HAP-1 (cell line): ENCODE measurements at regions not wholly inside any gene's neighbourhood (a gene's known extent, or its start where the extent isn't known, plus 50 kb on each side); places are given as distances from the start of the nearest gene placed in this dataset.
"Not testable (repeated sequence)": the region's sequence is repeated elsewhere in the genome, so short reads cannot be mapped to it uniquely, and the experiment has no call there.

Experiments
- DNase-seq, 2 experiments: peaks; one replicate each; pipeline ENCODE4 v3.0.0-alpha.2; 2016 to 2020; ENCODE audit warnings: low spot score in 2 of 2
- H3K27me3 ChIP-seq: fragments of 250-450 bp; sonication (Bioruptor Pico); 2 replicates; pipeline ENCODE4 v1.5.1; 2020; ENCODE audit warnings: low read depth, mild to moderate bottlenecking, moderate library complexity
- H3K36me3 ChIP-seq: fragments of 250-450 bp; sonication (Bioruptor Pico); replicated peaks from 2 replicates; pipeline ENCODE4 v1.5.1; 2020; ENCODE audit warnings: mild to moderate bottlenecking
- H3K4me1 ChIP-seq: fragments of 250-450 bp; sonication (Bioruptor Pico); 2 replicates; pipeline ENCODE4 v1.5.1; 2020; ENCODE audit warnings: mild to moderate bottlenecking
- H3K4me3 ChIP-seq: fragments of 250-450 bp; sonication (Bioruptor Pico); 2 replicates; pipeline ENCODE4 v1.5.1; 2020; ENCODE audit warnings: mild to moderate bottlenecking, moderate library complexity
- H3K9me3 ChIP-seq: fragments of 250-450 bp; sonication (Bioruptor Pico); 2 replicates; pipeline ENCODE4 v1.5.1; 2020; ENCODE audit warnings: mild to moderate bottlenecking, moderate library complexity
- in situ Hi-C: fragments of 300-500 bp; cut with MboI; formaldehyde crosslinking; loops from 3 replicates; pipeline ENCODE4 v1.14.3; 2020; ENCODE audit warnings: low sequenced_read_pairs, inconsistent platforms, mixed read lengths

DNA sequence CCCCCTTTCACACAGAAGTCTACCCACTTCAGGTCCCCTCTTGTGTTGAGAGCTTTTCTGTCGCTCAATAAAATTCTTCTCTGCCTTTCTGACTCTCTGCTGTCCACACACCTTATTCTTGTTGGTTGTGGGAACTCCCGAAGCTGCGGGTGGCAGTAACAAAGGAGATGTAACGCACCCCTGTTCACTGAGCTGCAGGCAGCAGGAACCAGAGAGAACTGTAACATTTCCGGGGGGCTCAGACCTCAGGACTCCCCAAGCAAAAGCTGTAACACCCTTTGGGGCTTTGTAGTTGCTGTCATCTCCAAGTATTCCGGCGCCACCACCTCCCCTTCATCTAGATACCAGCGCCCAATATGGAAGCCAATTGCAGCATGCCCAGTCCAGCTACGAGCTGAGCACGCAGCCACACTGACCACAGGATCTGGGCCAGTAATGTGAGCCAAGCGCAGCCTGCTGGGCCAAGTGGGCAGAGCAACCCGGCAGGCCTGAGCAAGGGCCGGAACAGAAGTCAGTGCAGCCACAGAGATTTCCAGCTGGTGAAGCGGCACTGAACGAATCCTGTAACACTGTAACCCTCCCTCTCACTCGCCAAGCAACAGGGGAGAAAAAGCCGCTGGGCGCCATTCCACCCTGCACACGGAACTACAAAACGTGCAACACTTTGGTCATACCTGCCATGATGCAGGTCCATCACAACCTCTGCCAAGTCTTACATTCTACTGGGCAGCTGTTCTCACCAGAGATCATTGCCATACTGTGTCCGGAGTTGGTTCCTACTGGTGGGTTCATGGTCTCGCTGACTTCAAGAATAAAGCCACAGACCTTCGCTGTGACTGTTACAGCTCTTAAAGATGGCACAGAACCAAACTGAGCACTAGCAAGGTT is 194.3 kb downstream of the SPATA31A6 start:
- H3K27me3 ChIP-seq, in situ Hi-C loops, DNase-seq, H3K4me3 ChIP-seq, H3K9me3 ChIP-seq, H3K4me1 ChIP-seq, H3K36me3 ChIP-seq: not testable (repeated sequence)

DNA sequence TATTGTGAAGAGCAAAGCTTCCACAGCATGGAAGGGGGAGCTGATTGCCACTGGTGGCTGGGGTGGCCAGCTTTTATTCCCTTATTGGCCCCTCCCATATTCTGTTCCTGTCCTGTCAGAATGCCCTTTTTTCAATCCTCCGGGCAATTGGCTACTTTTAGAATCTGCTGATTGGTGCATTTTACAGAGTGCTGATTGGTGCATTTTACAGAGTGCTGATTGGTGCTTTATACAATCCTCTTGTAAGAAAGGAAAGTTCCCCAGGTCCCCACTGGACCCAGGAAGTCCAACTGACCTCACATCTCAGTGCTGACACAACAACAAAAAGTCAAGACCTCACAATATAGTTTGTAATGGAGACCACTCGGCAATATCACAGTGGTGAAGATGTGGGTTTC is 195.0 kb downstream of the SPATA31A6 start:
- no peak for DNase-seq
- H3K9me3 ChIP-seq: no peaks in the 10 kb centered on the region
- H3K4me1 ChIP-seq: no peaks in the 10 kb centered on the region
- H3K4me3 ChIP-seq: no peak overlapping the region
- H3K27me3 ChIP-seq: no peaks in the 10 kb centered on the region
- in situ Hi-C loops: no loop called here
- no peaks in the 10 kb centered on the region for H3K36me3 ChIP-seq

DNA sequence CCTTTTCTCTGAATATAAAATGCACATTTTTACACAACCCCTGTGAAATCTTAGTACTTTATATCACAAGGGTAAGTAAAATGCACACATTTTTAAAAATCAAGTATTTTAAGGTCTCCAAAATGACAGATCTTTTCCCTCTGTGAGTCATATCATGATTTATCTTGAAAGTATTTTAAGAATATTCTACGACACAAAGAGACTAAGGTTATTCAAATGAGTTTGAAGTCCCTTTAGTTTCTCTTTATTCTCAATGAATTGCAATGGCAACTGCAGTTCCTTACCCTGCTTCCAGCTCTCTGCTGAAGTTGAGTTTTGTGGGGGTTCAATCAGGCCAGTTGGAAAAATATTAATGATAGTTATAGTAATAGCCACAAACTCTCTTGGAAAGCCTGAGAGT is 196.1 kb downstream of the SPATA31A6 start:
- H3K4me3 ChIP-seq, H3K27me3 ChIP-seq, H3K36me3 ChIP-seq, H3K4me1 ChIP-seq, in situ Hi-C loops, H3K9me3 ChIP-seq, DNase-seq: not testable (repeated sequence)

DNA sequence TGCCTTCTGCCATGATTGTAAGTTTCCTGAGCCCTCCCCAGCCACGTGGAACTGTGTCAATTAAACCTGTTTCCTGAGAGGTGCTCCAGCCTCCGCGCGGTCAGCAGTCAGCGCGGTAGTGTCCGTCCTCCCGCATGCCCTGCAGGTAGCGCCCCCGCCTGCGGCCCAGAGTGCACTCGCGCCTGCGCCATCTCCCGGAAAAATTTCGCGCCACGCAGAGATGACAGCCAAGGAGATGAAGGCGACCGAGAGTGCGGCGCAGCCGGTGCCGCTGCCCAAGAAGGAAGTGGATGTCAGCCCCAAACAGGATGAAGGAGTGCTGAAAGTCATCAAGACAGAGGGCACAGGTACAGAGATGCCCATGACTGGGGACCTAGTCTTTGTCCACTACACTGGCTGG is 201.1 kb downstream of the SPATA31A6 start:
- H3K9me3 ChIP-seq, H3K27me3 ChIP-seq, H3K4me1 ChIP-seq, DNase-seq, H3K4me3 ChIP-seq, in situ Hi-C loops, H3K36me3 ChIP-seq: not testable (repeated sequence)

DNA sequence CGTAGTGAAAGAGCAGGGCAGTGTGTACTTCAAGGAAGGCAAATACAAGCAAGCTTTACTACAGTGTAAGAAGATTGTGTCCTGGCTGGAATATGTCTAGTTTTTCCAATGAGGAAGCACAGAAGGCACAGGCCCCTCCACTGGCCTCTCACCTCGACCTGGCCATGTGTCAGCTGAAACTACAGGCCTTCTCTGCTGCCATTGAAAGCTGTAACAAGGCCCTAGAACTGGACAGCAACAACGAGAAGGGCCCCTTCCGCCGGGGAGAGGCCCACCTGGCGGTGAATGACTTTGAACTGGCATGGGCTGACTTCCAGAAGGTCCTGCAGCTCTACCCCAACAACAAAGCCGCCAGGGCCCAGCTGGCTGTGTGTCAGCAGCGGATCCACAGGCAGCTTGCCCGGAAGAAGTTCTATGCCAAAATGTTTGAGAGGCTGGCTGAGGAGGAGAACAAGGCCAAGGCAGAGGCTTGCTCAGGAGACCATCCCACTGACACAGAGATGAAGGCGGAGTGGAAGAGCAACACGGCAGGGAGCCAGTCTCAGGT is 202.2 kb downstream of the SPATA31A6 start:
- H3K36me3 ChIP-seq, in situ Hi-C loops, H3K4me1 ChIP-seq, H3K4me3 ChIP-seq, DNase-seq, H3K27me3 ChIP-seq, H3K9me3 ChIP-seq: not testable (repeated sequence)

DNA sequence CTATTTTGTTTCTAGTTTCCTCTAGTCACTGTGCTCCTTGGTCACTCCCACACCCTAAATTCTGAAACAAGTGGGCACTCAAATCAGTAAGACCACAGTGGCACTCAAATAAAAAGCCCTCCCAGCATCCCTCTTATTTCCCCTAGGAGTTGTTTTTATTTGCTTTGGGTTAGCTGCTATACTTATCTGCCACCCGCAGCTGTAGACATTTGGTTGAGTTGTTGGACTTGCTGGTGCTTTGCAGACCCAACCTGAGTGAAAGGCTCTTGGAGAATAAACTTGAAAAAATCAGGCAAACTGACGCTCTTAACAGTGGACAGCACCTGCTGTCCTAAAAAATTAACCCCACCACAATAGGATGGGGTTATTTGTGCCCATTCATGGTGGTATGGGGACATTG is 203.0 kb downstream of the SPATA31A6 start:
- Histone ChIP-seq H3K36me3 (no peaks in the 10 kb centered on the region), H3K4me1 (no peaks in the 10 kb centered on the region), H3K4me3 (no peak overlapping the region), H3K27me3 (no peaks in the 10 kb centered on the region), H3K9me3 (peaks cover 4% of the 10 kb centered on the region; the same call in 1 of the 2 replicates)
- DNase-seq: no peak
- in situ Hi-C loops: no loop called here

DNA sequence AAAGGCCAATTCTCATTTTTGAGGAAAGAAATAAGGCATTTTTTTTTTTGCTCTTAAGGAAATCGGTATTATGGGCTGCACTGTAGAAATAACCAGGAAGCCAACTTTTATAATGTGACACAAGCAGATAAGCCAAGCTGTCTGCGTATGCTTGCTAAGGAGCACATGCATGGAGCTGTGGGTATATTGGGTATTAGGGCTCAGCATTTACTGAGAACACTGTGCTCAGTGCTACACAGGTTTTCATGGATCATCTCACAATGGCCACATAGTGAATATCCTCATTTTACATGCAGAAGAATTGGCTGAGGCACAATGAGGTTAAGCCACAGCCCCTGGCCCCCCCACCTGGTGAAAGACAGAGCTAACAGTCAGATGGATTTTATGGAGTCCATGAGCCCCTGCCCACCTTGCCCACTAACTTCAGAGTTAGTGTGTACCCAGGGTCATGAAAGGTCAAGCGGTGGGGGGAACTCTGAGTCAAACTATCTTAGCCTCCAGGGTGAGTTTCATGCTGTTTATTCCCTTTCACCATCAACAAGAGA is 204.8 kb downstream of the SPATA31A6 start:
- in situ Hi-C loops: no loop called here
- no peak overlapping the region for H3K4me3 ChIP-seq
- no peak for DNase-seq
- no peaks in the 10 kb centered on the region for H3K27me3 ChIP-seq
- H3K9me3 ChIP-seq: peaks cover 4% of the 10 kb centered on the region; the same call in 1 of the 2 replicates
- no peaks in the 10 kb centered on the region for H3K36me3 ChIP-seq
- H3K4me1 ChIP-seq: no peaks in the 10 kb centered on the region

DNA sequence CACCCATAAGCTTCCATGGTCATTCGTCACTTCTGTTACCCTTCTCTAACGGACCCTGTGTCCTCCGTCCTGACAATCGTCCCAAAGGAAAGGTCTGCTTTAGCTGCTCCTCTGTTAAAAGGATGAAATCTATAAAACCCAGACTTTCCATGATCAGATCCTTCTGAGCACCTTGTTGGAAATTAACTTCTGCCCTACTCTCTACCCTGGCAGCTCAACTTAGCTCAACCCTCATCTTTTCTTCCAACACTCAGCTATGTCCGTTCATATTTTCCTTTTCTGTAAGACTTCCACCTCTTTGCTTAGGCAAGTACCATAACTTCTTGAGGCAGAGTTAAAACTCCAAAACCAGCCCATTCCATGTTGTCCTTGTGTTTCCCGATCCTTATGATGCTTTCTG is 205.4 kb downstream of the SPATA31A6 start:
- H3K9me3 ChIP-seq: peaks cover 4% of the 10 kb centered on the region; the same call in 1 of the 2 replicates
- in situ Hi-C loops: no loop called here
- DNase-seq: no peak

DNA sequence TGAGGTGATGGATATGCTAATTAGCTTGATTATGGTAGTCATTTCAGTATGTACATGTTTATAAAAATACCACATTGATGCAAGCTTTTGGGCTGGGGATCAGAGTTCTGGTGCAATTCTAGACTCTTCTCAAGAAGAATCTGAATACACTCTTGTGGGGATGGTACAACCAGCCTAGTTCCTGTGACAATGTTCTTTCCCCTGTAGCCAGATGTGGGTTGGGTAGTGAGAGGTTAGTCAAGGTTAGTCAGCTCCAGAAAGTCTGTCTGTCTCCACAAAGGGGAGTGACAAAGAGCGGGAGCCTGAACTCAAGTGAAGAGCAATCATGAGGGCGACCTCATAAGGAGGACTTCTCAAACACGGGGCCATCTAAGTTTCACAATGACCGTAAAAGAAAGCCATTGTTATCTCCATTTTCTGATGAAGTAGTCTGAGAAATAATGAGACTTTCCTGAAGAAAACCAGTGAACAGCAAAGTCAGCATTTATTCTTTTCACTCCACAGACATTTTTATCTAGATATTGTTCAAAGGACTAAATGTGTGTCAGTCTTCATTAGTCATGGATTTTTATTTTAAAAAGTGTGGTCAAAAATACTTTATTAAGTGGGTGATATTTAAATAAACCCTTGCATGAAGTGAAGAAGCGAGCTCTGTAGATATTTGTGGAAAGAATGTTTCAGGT is 209.5 kb downstream of the SPATA31A6 start:
- H3K4me1 ChIP-seq, H3K36me3 ChIP-seq, in situ Hi-C loops, H3K4me3 ChIP-seq, DNase-seq, H3K27me3 ChIP-seq, H3K9me3 ChIP-seq: not testable (repeated sequence)

More for the DNA sequence above, 205.4 kb downstream of the SPATA31A6 start:
- Histone ChIP-seq H3K4me1 (no peaks in the 10 kb centered on the region), H3K4me3 (no peak overlapping the region), H3K27me3 (no peaks in the 10 kb centered on the region), H3K36me3 (no peaks in the 10 kb centered on the region)

DNA sequence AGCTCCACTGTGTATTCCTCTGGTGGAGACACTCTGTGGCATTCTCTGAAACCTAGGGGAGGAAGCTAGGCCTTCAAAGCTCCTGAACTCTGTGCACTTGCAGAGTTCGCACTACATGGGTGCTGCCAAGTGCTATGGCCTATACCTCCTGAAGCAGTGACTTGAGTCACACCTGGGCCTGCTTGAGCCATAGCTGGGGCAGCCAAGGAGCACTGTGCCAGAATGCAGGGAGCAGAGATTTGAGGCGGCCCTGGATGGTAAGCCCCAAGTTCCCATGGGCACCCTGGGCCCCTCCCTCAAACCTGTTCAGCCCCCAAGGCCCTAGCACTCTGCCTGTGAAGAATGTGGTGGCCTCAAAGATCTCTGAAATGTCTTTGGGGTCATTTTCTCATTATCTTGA is 212.9 kb downstream of the SPATA31A6 start:
- H3K9me3 ChIP-seq: peaks cover 2% of the 10 kb centered on the region; the same call in 1 of the 2 replicates
- in situ Hi-C loops: no loop called here
- no peaks in the 10 kb centered on the region for H3K36me3 ChIP-seq
- no peaks in the 10 kb centered on the region for H3K27me3 ChIP-seq
- H3K4me3 ChIP-seq: no peak overlapping the region
- DNase-seq: no peak
- no peaks in the 10 kb centered on the region for H3K4me1 ChIP-seq

DNA sequence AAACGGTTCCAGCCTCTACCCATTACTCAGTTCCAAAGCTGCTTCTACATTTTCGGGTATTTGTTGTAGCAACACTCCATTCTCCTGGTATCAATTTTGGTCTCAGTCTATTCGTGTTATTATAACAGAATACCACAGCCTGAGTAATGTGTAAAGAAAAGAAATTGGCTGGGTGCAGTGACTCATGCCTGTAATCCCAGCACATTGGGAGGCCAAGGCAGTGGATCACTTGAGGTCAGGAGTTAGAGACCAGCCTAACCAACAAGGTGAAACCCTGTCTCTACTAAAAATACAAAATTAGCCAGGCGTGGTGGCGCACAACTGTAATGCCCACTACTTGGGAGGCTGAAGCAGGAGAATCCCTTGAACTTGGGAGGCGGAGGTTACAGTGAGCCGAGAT is 213.9 kb downstream of the SPATA31A6 start:
- in situ Hi-C loops, DNase-seq, H3K4me1 ChIP-seq, H3K4me3 ChIP-seq, H3K9me3 ChIP-seq, H3K27me3 ChIP-seq, H3K36me3 ChIP-seq: not testable (repeated sequence)

DNA sequence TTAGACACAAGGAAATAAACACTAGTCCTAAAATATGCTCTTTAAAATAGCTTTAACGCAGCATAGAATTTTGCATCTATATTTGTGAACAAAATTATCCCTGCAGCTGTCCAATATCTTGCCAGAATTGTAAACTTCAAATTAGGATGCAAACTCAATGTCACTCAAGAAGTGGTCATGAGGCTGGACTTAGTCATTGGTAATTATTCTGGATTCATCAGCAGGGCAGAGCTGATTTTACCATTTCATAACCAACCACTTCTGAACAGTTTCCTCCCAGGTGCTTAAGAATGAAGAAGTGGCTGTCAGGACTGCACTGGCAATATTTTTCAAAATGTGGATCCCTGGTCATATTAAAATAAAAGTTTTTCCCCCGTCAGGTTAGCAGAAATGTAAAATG is 219.5 kb downstream of the SPATA31A6 start:
- DNase-seq, H3K4me1 ChIP-seq, H3K36me3 ChIP-seq, H3K9me3 ChIP-seq, in situ Hi-C loops, H3K27me3 ChIP-seq, H3K4me3 ChIP-seq: not testable (repeated sequence)

DNA sequence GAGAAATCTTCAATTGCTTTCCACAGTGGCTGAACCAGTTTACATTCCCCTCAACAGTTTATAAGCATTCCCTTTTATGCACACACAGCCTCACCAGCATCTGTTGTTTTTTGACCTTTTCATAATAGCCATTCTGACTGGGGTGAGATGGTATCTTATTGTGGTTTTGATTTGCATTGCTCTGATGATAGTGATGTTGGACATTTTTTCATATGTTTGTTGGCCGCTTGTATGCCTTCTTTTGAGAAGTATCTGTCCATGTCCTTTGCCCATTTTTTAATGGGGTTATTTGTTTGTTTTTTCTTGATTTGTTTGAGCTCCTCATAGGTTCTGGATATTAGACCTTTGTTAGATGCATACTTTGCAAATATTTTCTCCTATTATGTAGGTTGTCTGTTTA is 226.1 kb downstream of the SPATA31A6 start:
- in situ Hi-C loops, H3K36me3 ChIP-seq, H3K9me3 ChIP-seq, H3K27me3 ChIP-seq, H3K4me3 ChIP-seq, DNase-seq, H3K4me1 ChIP-seq: not testable (repeated sequence)

DNA sequence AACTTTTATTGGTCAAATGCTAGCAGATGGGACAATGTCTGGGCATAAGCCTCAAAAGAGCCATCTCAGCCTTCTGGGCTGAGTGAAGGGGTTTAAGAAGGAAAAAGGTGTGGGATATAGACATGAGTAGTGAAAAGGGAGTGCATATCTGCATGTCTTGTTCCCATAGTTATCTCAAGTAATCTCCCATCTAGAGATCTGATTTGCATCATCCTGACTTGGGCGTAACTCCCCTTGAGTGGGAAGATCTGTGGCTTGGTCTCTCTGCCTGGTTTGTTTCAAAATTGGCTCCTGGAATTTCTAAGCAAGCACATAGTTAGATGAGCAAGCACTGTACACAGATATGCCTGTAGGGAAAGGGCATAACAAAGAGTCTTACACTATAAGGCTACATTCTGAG is 228.9 kb downstream of the SPATA31A6 start:
- DNase-seq, H3K9me3 ChIP-seq, H3K4me3 ChIP-seq, H3K36me3 ChIP-seq, H3K4me1 ChIP-seq, H3K27me3 ChIP-seq, in situ Hi-C loops: not testable (repeated sequence)
